ENCODE measurements at regions not wholly inside any gene's neighbourhood (a gene's known extent, or its start where the extent isn't known, plus 50 kb on each side); places are given as distances from the start of the nearest gene placed in this dataset.

DNA sequence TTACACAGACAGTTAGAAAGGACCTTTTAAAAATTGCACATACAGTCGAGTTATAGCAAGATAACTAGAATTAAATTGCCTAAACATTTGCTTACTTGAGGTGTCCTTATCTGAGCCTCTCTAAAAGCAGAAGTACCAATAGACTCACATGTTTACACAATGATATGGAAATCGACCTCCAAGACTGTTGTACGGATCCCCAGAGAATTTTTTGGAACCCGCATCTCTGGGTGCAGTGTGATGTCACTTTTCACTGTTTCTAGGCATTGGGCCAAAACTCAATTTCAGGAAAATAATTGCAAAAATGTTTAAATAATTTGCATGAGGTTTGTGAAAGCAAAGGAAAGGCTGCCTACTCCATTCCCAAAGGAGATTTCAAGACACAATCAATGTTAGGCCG is 63.1 kb upstream of the ATG10 start:
- TF ChIP-seq, protein P1, sequence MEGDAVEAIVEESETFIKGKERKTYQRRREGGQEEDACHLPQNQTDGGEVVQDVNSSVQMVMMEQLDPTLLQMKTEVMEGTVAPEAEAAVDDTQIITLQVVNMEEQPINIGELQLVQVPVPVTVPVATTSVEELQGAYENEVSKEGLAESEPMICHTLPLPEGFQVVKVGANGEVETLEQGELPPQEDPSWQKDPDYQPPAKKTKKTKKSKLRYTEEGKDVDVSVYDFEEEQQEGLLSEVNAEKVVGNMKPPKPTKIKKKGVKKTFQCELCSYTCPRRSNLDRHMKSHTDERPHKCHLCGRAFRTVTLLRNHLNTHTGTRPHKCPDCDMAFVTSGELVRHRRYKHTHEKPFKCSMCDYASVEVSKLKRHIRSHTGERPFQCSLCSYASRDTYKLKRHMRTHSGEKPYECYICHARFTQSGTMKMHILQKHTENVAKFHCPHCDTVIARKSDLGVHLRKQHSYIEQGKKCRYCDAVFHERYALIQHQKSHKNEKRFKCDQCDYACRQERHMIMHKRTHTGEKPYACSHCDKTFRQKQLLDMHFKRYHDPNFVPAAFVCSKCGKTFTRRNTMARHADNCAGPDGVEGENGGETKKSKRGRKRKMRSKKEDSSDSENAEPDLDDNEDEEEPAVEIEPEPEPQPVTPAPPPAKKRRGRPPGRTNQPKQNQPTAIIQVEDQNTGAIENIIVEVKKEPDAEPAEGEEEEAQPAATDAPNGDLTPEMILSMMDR (conservative IDR thresholded peaks at IDR 0.05; ENCODE audit: low read depth, low read length): no peak
- TF ChIP-seq POLR2A (IDR thresholded peaks at IDR 0.05; ENCODE audit: low read depth, low read length) (no peak), CEBPB (IDR thresholded peaks at IDR 0.05; ENCODE audit: low read depth, low read length) (no peak), RFX5 (IDR thresholded peaks at IDR 0.05; ENCODE audit: low read depth, low read length) (no peak), RAD21 (IDR thresholded peaks at IDR 0.05; ENCODE audit: low read length) (no peak), MXI1 (IDR thresholded peaks at IDR 0.05; ENCODE audit: borderline replicate concordance, low read depth, low read length) (no peak), RCOR1 (IDR thresholded peaks at IDR 0.05; ENCODE audit: insufficient replicate concordance, low read length) (no peak), BHLHE40 (IDR thresholded peaks at IDR 0.05; ENCODE audit: low read depth, low read length) (no peak), FOS (IDR thresholded peaks at IDR 0.05; ENCODE audit: low read depth, low read length) (no peak), MAFK (IDR thresholded peaks at IDR 0.05; ENCODE audit: low read depth, low read length) (no peak)
- TF ChIP-seq, protein P2, sequence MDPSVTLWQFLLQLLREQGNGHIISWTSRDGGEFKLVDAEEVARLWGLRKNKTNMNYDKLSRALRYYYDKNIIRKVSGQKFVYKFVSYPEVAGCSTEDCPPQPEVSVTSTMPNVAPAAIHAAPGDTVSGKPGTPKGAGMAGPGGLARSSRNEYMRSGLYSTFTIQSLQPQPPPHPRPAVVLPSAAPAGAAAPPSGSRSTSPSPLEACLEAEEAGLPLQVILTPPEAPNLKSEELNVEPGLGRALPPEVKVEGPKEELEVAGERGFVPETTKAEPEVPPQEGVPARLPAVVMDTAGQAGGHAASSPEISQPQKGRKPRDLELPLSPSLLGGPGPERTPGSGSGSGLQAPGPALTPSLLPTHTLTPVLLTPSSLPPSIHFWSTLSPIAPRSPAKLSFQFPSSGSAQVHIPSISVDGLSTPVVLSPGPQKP (IDR thresholded peaks at IDR 0.05; ENCODE audit: borderline replicate concordance, low read depth, low read length): no peak
- TF ChIP-seq, protein P3, sequence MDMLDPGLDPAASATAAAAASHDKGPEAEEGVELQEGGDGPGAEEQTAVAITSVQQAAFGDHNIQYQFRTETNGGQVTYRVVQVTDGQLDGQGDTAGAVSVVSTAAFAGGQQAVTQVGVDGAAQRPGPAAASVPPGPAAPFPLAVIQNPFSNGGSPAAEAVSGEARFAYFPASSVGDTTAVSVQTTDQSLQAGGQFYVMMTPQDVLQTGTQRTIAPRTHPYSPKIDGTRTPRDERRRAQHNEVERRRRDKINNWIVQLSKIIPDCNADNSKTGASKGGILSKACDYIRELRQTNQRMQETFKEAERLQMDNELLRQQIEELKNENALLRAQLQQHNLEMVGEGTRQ (IDR thresholded peaks at IDR 0.05; ENCODE audit: low read depth, low read length): no peak
